GM23338 (cell line): ENCODE measurements at regions not wholly inside any gene's neighbourhood (a gene's known extent, or its start where the extent isn't known, plus 50 kb on each side); places are given as distances from the start of the nearest gene placed in this dataset.

Experiments
- ATAC-seq: fragments of 200-7000 bp; cut with Tn5 transposase; 3 replicates; pipeline ENCODE4 v1.9.1; 2020
- DNase-seq: peaks from one replicate; pipeline ENCODE4 v3.0.0-alpha.2; 2015; ENCODE audit warnings: low spot score
- H2AFZ ChIP-seq: fragments of 200-600 bp; sonication (generic); 2 replicates; pipeline ENCODE4 v1.8.0; 2016; ENCODE audit warnings: antibody characterized with exemption, mild to moderate bottlenecking, moderate library complexity
- H3F3A ChIP-seq: fragments of 200-600 bp; sonication (generic); replicated peaks from 2 replicates; pipeline ENCODE4 v1.8.0; 2017; ENCODE audit warnings: antibody characterized with exemption, mixed run types, low read depth
- H3K27ac ChIP-seq: fragments of 200-600 bp; sonication (generic); 2 replicates; pipeline ENCODE4 v1.6.1; 2016; ENCODE audit warnings: low read depth
- H3K27me3 ChIP-seq: fragments of 200-600 bp; sonication (generic); 2 replicates; pipeline ENCODE4 v1.8.0; 2016; ENCODE audit warnings: mild to moderate bottlenecking, mixed run types, moderate library complexity; ENCODE audit not compliant: insufficient read depth
- H3K36me3 ChIP-seq: fragments of 200-600 bp; sonication (generic); 2 replicates; pipeline ENCODE4 v1.8.0; 2016; ENCODE audit warnings: mild to moderate bottlenecking; ENCODE audit not compliant: insufficient read depth
- H3K4me1 ChIP-seq: fragments of 200-600 bp; sonication (generic); 2 replicates; pipeline ENCODE4 v1.8.0; 2016; ENCODE audit warnings: mild to moderate bottlenecking, moderate library complexity; ENCODE audit not compliant: insufficient read depth
- H3K4me2 ChIP-seq: fragments of 200-600 bp; sonication (generic); 2 replicates; pipeline ENCODE4 v1.7.1; 2017; ENCODE audit warnings: mixed run types
- H3K4me3 ChIP-seq: fragments of 200-600 bp; sonication (generic); 2 replicates; pipeline ENCODE4 v1.6.1; 2016; ENCODE audit warnings: mixed run types
- H3K79me2 ChIP-seq: fragments of 200-600 bp; sonication (generic); replicated peaks from 2 replicates; pipeline ENCODE4 v1.8.0; 2017; ENCODE audit warnings: mild to moderate bottlenecking; ENCODE audit not compliant: insufficient read depth
- H3K9me2 ChIP-seq: fragments of 200-600 bp; sonication (generic); 2 replicates; pipeline ENCODE4 v1.8.0; 2017; ENCODE audit not compliant: insufficient read depth
- H4K20me1 ChIP-seq: fragments of 200-600 bp; sonication (generic); replicated peaks from 2 replicates; pipeline ENCODE4 v1.8.0; 2017; ENCODE audit warnings: mild to moderate bottlenecking; ENCODE audit not compliant: insufficient read depth
- H3K27ac Mint-ChIP-seq: 2 replicates; pipeline ENCODE4 v1.8.0; 2020; ENCODE audit warnings: inconsistent platforms, mild to moderate bottlenecking, moderate library complexity, mixed read lengths
- H3K27me3 Mint-ChIP-seq: 3 replicates; pipeline ENCODE4 v1.8.0; 2022; ENCODE audit warnings: low read depth, mild to moderate bottlenecking, moderate library complexity, mixed read lengths, inconsistent platforms; ENCODE audit not compliant: insufficient read depth, poor library complexity
- H3K36me3 Mint-ChIP-seq: 3 replicates; pipeline ENCODE4 v1.8.0; 2021; ENCODE audit warnings: low read depth, mild to moderate bottlenecking, inconsistent platforms, moderate library complexity, mixed read lengths
- H3K4me1 Mint-ChIP-seq: 3 replicates; pipeline ENCODE4 v1.8.0; 2020; ENCODE audit warnings: mild to moderate bottlenecking, inconsistent platforms, mixed read lengths
- H3K4me3 Mint-ChIP-seq: 3 replicates; pipeline ENCODE4 v1.8.0; 2021; ENCODE audit warnings: moderate library complexity, mild to moderate bottlenecking, inconsistent platforms, mixed read lengths
- H3K9me3 Mint-ChIP-seq: 3 replicates; pipeline ENCODE4 v1.8.0; 2020; ENCODE audit warnings: moderate library complexity, mild to moderate bottlenecking, inconsistent platforms, mixed read lengths
- CREB1 ChIP-seq: fragments of 250-450 bp; sonication (Bioruptor Pico); IDR thresholded peaks from 2 replicates; pipeline ENCODE4 v1.5.0; 2020; ENCODE audit warnings: low read depth, mild to moderate bottlenecking, moderate library complexity
- EZH2 ChIP-seq: fragments of 200-600 bp; sonication (generic); IDR thresholded peaks from one replicate; pipeline ENCODE4 v1.8.0; 2017; ENCODE audit warnings: antibody characterized with exemption, mild to moderate bottlenecking, low read depth; ENCODE audit not compliant: unreplicated experiment
- EZH2phosphoT487 ChIP-seq: fragments of 200-600 bp; sonication (generic); IDR thresholded peaks from one replicate; pipeline ENCODE4 v1.8.1; 2018; ENCODE audit warnings: antibody characterized with exemption; ENCODE audit not compliant: unreplicated experiment
- JUNB ChIP-seq: IDR thresholded peaks from one replicate; pipeline ENCODE4 v1.6.1; 2016; ENCODE audit warnings: antibody characterized with exemption; ENCODE audit not compliant: unreplicated experiment
- NANOG ChIP-seq: IDR thresholded peaks from 2 replicates; pipeline ENCODE4 v1.6.1; 2016; ENCODE audit warnings: antibody characterized with exemption, borderline replicate concordance
- POLR2AphosphoS5 ChIP-seq: IDR thresholded peaks from 2 replicates; pipeline ENCODE4 v1.6.1; 2016; ENCODE audit warnings: antibody characterized with exemption, low read depth
- STAT1 ChIP-seq: IDR thresholded peaks from one replicate; pipeline ENCODE4 v1.6.1; 2016; ENCODE audit warnings: antibody characterized with exemption; ENCODE audit not compliant: unreplicated experiment
- ZNF114 ChIP-seq: fragments of 250-450 bp; sonication (Bioruptor Pico); IDR thresholded peaks from 2 replicates; pipeline ENCODE4 v1.5.0; 2020; ENCODE audit warnings: mild to moderate bottlenecking, moderate library complexity
- TF ChIP-seq, protein P1 (sequence below): IDR thresholded peaks from 2 replicates; pipeline ENCODE4 v1.6.1; 2016; ENCODE audit warnings: antibody characterized with exemption
- TF ChIP-seq, protein P2 (sequence below), 2 experiments: fragments of 200-600 bp in 1 of 2; sonication (generic) in 1 of 2; conservative IDR thresholded peaks; 2 replicates each; pipeline versions ENCODE4 v1.5.1 to v1.6.1; 2016 to 2017; ENCODE audit warnings: antibody characterized with exemption in 2 of 2, low read depth in 2 of 2, mild to moderate bottlenecking in 2 of 2, moderate library complexity in 1 of 2
- TF ChIP-seq, protein P3 (sequence below): fragments of 250-450 bp; sonication (Bioruptor Pico); IDR thresholded peaks from 2 replicates; pipeline ENCODE4 v1.5.0; 2020; ENCODE audit warnings: mild to moderate bottlenecking, moderate library complexity

DNA sequence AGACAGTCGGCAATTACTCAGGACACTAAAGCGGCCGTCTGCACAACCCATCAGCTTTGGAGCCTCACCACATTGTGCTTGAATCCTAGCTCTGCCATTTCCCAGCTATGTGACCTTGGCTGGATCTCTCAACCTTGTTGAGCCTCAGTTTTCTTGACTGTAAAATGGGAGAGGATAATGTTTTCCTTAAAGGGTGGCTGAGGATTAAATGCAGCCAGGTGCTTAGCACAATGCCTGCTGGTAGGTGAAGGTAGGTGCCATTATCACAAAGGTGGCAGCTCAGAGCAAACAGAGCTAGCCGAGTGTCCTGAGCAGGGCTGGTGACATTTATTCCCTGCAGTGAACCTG, 508.5 kb upstream of the ZMIZ1 start (continued):
- TF ChIP-seq, protein P1, sequence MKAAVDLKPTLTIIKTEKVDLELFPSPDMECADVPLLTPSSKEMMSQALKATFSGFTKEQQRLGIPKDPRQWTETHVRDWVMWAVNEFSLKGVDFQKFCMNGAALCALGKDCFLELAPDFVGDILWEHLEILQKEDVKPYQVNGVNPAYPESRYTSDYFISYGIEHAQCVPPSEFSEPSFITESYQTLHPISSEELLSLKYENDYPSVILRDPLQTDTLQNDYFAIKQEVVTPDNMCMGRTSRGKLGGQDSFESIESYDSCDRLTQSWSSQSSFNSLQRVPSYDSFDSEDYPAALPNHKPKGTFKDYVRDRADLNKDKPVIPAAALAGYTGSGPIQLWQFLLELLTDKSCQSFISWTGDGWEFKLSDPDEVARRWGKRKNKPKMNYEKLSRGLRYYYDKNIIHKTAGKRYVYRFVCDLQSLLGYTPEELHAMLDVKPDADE: no peak

DNA sequence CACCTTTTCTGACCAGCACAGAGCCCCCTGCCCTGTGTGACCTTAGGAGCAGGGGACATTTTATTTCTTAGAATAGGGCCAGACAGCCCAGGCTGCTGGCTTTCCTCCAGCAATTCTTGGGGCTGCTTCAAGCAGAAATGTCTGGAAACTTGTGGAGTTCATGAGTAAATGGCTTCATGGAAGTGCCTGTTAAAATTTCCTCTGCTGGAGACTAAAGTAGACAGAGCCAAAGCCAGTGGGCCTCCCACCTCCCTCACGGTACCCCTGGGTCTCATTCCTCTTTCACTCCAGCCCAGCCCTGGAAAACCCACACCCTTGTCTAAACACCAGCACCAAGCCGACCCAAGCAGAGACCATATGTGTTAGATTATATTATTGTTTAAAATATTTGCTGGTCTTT, 505.5 kb upstream of the ZMIZ1 start:
- H3K4me3 Mint-ChIP-seq: no peak overlapping the region
- no peaks in the 10 kb centered on the region for H3K79me2 ChIP-seq
- H4K20me1 ChIP-seq: no peaks in the 10 kb centered on the region
- no peak for TF ChIP-seq ZNF114 (CRISPR knock-in tag)
- TF ChIP-seq, protein P2, sequence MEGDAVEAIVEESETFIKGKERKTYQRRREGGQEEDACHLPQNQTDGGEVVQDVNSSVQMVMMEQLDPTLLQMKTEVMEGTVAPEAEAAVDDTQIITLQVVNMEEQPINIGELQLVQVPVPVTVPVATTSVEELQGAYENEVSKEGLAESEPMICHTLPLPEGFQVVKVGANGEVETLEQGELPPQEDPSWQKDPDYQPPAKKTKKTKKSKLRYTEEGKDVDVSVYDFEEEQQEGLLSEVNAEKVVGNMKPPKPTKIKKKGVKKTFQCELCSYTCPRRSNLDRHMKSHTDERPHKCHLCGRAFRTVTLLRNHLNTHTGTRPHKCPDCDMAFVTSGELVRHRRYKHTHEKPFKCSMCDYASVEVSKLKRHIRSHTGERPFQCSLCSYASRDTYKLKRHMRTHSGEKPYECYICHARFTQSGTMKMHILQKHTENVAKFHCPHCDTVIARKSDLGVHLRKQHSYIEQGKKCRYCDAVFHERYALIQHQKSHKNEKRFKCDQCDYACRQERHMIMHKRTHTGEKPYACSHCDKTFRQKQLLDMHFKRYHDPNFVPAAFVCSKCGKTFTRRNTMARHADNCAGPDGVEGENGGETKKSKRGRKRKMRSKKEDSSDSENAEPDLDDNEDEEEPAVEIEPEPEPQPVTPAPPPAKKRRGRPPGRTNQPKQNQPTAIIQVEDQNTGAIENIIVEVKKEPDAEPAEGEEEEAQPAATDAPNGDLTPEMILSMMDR (conservative IDR thresholded peaks at IDR 0.05; ENCODE audit: low read depth in 2 of 2): no peak
- peaks cover 10% of the 10 kb centered on the region; the same call in 1 of the 2 replicates for H3K4me1 ChIP-seq
- no peaks in the 10 kb centered on the region for H3K36me3 ChIP-seq
- H3K36me3 Mint-ChIP-seq: no peaks in the 10 kb centered on the region
- ATAC-seq (no peak), DNase-seq (no peak)
- peaks cover 10% of the 10 kb centered on the region; the same call in 2 of the 3 replicates for H3K4me1 Mint-ChIP-seq
- H3K27ac Mint-ChIP-seq: no peak overlapping the region
- H3K27me3 Mint-ChIP-seq: peaks cover 11% of the 10 kb centered on the region
- peaks cover 5% of the 10 kb centered on the region; the same call in 1 of the 2 replicates for H3K9me2 ChIP-seq
- H3K27me3 ChIP-seq: no peaks in the 10 kb centered on the region
- no peak overlapping the region for H3K4me3 ChIP-seq
- no peaks in the 10 kb centered on the region for H3F3A ChIP-seq
- H3K4me2 ChIP-seq: no peak overlapping the region
- H3K9me3 Mint-ChIP-seq: no peaks in the 10 kb centered on the region
- H2AFZ ChIP-seq: no peak overlapping the region
- H3K27ac ChIP-seq: no peak overlapping the region

DNA sequence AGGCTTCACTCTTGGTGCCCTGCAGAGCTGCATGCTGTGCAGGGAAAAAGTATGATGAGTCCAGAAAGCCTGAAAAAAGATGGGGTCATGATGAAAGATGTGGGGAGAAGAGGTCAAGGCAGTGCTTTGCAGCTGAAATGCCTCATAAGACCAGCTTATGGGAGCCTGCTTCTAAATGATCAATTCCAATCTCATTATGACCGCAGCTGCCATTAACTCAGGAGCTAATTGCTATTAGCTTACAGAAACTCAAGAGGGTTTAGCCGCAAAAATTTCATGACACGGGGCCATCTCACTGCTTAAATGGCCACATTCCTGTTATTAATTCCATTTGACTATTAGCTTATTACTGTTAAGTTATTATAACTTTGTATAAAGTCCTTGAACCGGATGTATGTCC, 502.9 kb upstream of the ZMIZ1 start:
- ATAC-seq (no peak), DNase-seq (no peak)
- H3K27ac ChIP-seq: no peak overlapping the region
- H3K27me3 ChIP-seq: no peaks in the 10 kb centered on the region
- no peaks in the 10 kb centered on the region for H3K9me3 Mint-ChIP-seq
- H3K4me3 Mint-ChIP-seq: no peak overlapping the region
- no peaks in the 10 kb centered on the region for H3F3A ChIP-seq
- no peak overlapping the region for H3K4me2 ChIP-seq
- no peaks in the 10 kb centered on the region for H4K20me1 ChIP-seq
- no peaks in the 10 kb centered on the region for H3K79me2 ChIP-seq
- peaks cover 4% of the 10 kb centered on the region; the same call in 1 of the 3 replicates for H3K4me1 Mint-ChIP-seq
- H3K9me2 ChIP-seq: no peaks in the 10 kb centered on the region
- H3K4me3 ChIP-seq: no peak overlapping the region
- no peaks in the 10 kb centered on the region for H3K36me3 ChIP-seq
- H3K27me3 Mint-ChIP-seq: peaks cover 11% of the 10 kb centered on the region
- no peaks in the 10 kb centered on the region for H3K4me1 ChIP-seq
- no peak overlapping the region for H3K27ac Mint-ChIP-seq
- H3K36me3 Mint-ChIP-seq: no peaks in the 10 kb centered on the region; the same call in 2 of the 3 replicates
- H2AFZ ChIP-seq: no peak overlapping the region
- TF ChIP-seq, protein P1: no peak
- TF ChIP-seq, protein P3, sequence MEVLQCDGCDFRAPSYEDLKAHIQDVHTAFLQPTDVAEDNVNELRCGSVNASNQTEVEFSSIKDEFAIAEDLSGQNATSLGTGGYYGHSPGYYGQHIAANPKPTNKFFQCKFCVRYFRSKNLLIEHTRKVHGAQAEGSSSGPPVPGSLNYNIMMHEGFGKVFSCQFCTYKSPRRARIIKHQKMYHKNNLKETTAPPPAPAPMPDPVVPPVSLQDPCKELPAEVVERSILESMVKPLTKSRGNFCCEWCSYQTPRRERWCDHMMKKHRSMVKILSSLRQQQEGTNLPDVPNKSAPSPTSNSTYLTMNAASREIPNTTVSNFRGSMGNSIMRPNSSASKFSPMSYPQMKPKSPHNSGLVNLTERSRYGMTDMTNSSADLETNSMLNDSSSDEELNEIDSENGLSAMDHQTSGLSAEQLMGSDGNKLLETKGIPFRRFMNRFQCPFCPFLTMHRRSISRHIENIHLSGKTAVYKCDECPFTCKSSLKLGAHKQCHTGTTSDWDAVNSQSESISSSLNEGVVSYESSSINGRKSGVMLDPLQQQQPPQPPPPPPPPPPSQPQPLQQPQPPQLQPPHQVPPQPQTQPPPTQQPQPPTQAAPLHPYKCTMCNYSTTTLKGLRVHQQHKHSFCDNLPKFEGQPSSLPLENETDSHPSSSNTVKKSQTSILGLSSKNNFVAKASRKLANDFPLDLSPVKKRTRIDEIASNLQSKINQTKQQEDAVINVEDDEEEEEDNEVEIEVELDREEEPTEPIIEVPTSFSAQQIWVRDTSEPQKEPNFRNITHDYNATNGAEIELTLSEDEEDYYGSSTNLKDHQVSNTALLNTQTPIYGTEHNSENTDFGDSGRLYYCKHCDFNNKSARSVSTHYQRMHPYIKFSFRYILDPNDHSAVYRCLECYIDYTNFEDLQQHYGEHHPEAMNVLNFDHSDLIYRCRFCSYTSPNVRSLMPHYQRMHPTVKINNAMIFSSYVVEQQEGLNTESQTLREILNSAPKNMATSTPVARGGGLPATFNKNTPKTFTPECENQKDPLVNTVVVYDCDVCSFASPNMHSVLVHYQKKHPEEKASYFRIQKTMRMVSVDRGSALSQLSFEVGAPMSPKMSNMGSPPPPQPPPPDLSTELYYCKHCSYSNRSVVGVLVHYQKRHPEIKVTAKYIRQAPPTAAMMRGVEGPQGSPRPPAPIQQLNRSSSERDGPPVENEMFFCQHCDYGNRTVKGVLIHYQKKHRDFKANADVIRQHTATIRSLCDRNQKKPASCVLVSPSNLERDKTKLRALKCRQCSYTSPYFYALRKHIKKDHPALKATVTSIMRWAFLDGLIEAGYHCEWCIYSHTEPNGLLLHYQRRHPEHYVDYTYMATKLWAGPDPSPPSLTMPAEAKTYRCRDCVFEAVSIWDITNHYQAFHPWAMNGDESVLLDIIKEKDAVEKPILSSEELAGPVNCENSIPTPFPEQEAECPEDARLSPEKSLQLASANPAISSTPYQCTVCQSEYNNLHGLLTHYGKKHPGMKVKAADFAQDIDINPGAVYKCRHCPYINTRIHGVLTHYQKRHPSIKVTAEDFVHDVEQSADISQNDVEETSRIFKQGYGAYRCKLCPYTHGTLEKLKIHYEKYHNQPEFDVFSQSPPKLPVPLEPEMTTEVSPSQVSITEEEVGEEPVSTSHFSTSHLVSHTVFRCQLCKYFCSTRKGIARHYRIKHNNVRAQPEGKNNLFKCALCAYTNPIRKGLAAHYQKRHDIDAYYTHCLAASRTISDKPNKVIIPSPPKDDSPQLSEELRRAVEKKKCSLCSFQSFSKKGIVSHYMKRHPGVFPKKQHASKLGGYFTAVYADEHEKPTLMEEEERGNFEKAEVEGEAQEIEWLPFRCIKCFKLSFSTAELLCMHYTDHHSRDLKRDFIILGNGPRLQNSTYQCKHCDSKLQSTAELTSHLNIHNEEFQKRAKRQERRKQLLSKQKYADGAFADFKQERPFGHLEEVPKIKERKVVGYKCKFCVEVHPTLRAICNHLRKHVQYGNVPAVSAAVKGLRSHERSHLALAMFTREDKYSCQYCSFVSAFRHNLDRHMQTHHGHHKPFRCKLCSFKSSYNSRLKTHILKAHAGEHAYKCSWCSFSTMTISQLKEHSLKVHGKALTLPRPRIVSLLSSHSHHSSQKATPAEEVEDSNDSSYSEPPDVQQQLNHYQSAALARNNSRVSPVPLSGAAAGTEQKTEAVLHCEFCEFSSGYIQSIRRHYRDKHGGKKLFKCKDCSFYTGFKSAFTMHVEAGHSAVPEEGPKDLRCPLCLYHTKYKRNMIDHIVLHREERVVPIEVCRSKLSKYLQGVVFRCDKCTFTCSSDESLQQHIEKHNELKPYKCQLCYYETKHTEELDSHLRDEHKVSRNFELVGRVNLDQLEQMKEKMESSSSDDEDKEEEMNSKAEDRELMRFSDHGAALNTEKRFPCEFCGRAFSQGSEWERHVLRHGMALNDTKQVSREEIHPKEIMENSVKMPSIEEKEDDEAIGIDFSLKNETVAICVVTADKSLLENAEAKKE: no peak
- TF ChIP-seq EZH2phosphoT487: no peak
- TF ChIP-seq POLR2AphosphoS5: no peak
- TF ChIP-seq CREB1 (CRISPR knock-in tag): no peak
- no peak for TF ChIP-seq JUNB
- TF ChIP-seq EZH2: no peak
- TF ChIP-seq NANOG: no peak
- no peak for TF ChIP-seq STAT1
